HepG2 (cell line): ENCODE measurements at regions not wholly inside any gene's neighbourhood (a gene's known extent, or its start where the extent isn't known, plus 50 kb on each side); places are given as distances from the start of the nearest gene placed in this dataset.

Source experiments
- ATAC-seq: fragments of 200-7000 bp; cut with Tn5 transposase; 3 replicates; pipeline ENCODE4 v1.9.1; 2020; ENCODE audit warnings: mild to moderate bottlenecking, moderate library complexity
- BruUV-seq: library from RNA; stranded (reverse); fragments of 400-500 nt; replicated peaks from 2 replicates; lab custom pipeline; 2021; lab: Mats Ljungman, UMichigan
- CTCF ChIA-PET: fragments of 300-600 bp; formaldehyde crosslinking; extraction: SDS; loops from one replicate; lab custom pipeline; 2021; ENCODE audit warnings: low total read pairs, inconsistent platforms, low intra/inter-chr PET ratio; lab: Yijun Ruan, JAX
- POLR2A ChIA-PET: fragments of 350-600 bp; sonication (Branson Sonifier 250); formaldehyde crosslinking; loops from one replicate; lab custom pipeline; 2020; ENCODE audit warnings: antibody characterized with exemption, inconsistent platforms; lab: Yijun Ruan, JAX
- DNase-seq: peaks from one replicate; pipeline ENCODE4 v3.0.0-alpha.2; 2015; ENCODE audit warnings: low spot score
- FAIRE-seq: peaks from 3 replicates; lab custom pipeline; 2011; peaks lifted over from hg19 to GRCh38; lab: Jason Lieb, UNC
- H2AFZ ChIP-seq: one replicate; pipeline ENCODE4 v1.6.1; 2011; ENCODE audit warnings: low read length, inconsistent platforms
- H3K27ac ChIP-seq: fragments of 300-600 bp; 3 replicates; pipeline ENCODE4 v1.8.0; 2011; ENCODE audit warnings: mixed run types, mild to moderate bottlenecking, mixed read lengths, low read length, inconsistent platforms; ENCODE audit not compliant: insufficient read depth; ENCODE audit errors: extremely low read length
- H3K27me3 ChIP-seq, 2 experiments: fragments of 200-600 bp in 1 of 2; 2 replicates in 1 of 2; 3 replicates in 1 of 2; pipeline versions ENCODE4 v1.6.0 to v1.8.0; 2011; ENCODE audit warnings: low read length in 2 of 2, mild to moderate bottlenecking in 2 of 2, moderate library complexity in 2 of 2, inconsistent platforms in 1 of 2; ENCODE audit not compliant: insufficient read depth in 2 of 2, control insufficient read depth in 1 of 2
- H3K36me3 ChIP-seq, 2 experiments: fragments of 200-600 bp in 1 of 2; replicated peaks in 1 of 2; 2 replicates in 1 of 2; 3 replicates in 1 of 2; pipeline versions ENCODE4 v1.5.1 to v1.8.0; 2011; ENCODE audit warnings: low read length in 2 of 2, inconsistent platforms in 1 of 2; ENCODE audit not compliant: insufficient read depth in 2 of 2, control insufficient read depth in 1 of 2
- H3K4me1 ChIP-seq: 2 replicates; pipeline ENCODE4 v1.5.1; 2012; ENCODE audit warnings: low read length, inconsistent platforms; ENCODE audit not compliant: insufficient read depth
- H3K4me2 ChIP-seq: 2 replicates; pipeline ENCODE4 v1.6.0; 2011; ENCODE audit warnings: low read depth, low read length, inconsistent platforms
- H3K4me3 ChIP-seq, 3 experiments: fragments of 200-600 bp in 1 of 3; sonication (generic), shearing (Covaris generic) in 1 of 3; replicated peaks in 1 of 3; 2 replicates each; pipeline ENCODE4 v1.5.1; 2011 to 2016; ENCODE audit warnings: low read length in 3 of 3, inconsistent platforms in 2 of 3, low read depth in 2 of 3, mild to moderate bottlenecking in 2 of 3, control low read depth in 1 of 3, mixed read lengths in 1 of 3; ENCODE audit not compliant: insufficient read depth in 1 of 3
- H3K79me2 ChIP-seq: one replicate; pipeline ENCODE4 v1.6.1; 2011; ENCODE audit warnings: low read length, inconsistent platforms; ENCODE audit not compliant: insufficient read depth
- H3K9ac ChIP-seq: 2 replicates; pipeline ENCODE4 v1.6.0; 2011; ENCODE audit warnings: mild to moderate bottlenecking, low read depth, low read length, inconsistent platforms; ENCODE audit not compliant: insufficient read depth
- H3K9me3 ChIP-seq: 2 replicates; pipeline ENCODE4 v1.5.1; 2012; ENCODE audit warnings: mild to moderate bottlenecking, low read length
- H4K20me1 ChIP-seq: 2 replicates; pipeline ENCODE4 v1.6.0; 2011; ENCODE audit warnings: inconsistent platforms, mild to moderate bottlenecking, low read length, moderate library complexity; ENCODE audit not compliant: insufficient read depth
- HMG20A ChIP-seq: IDR thresholded peaks from 2 replicates; pipeline ENCODE4 v1.6.1; 2016; ENCODE audit warnings: borderline replicate concordance
- IKZF5 ChIP-seq: IDR thresholded peaks from 2 replicates; pipeline ENCODE4 v1.6.1; 2018; ENCODE audit warnings: missing genetic modification reagents, mild to moderate bottlenecking, missing compliant biosample characterization
- KLF12 ChIP-seq: sonication (generic); formaldehyde crosslinking; IDR thresholded peaks from 2 replicates; pipeline ENCODE4 v1.4.0; 2020; ENCODE audit warnings: missing genetic modification reagents, borderline replicate concordance
- NFE2 ChIP-seq: sonication (generic); formaldehyde crosslinking; IDR thresholded peaks from 2 replicates; pipeline ENCODE4 v1.4.0; 2020; ENCODE audit warnings: missing genetic modification reagents
- PREB ChIP-seq: sonication (generic); formaldehyde crosslinking; IDR thresholded peaks from 2 replicates; pipeline ENCODE4 v1.4.0; 2020; ENCODE audit warnings: missing genetic modification reagents
- SAFB2 ChIP-seq: sonication (generic); formaldehyde crosslinking; IDR thresholded peaks from 2 replicates; pipeline ENCODE4 v1.5.1; 2020; ENCODE audit warnings: missing genetic modification reagents, low read depth, mild to moderate bottlenecking, borderline replicate concordance
- ZNF619 ChIP-seq: sonication (generic); formaldehyde crosslinking; IDR thresholded peaks from 2 replicates; pipeline ENCODE4 v1.4.0; 2020; ENCODE audit warnings: mild to moderate bottlenecking, missing genetic modification reagents
- ZNF674 ChIP-seq: sonication (generic); formaldehyde crosslinking; IDR thresholded peaks from 2 replicates; pipeline ENCODE4 v1.5.0; 2020; ENCODE audit warnings: low read depth, mild to moderate bottlenecking, missing genetic modification reagents
- WGBS: methylation state at CpG from one replicate; pipeline ENCODE4 v1.1.6; 2017; ENCODE audit warnings: low lambda C conversion rate; 5-methylcytosine and 5-hydroxymethylcytosine counted together
- in situ Hi-C: cut with HindIII; loops from 2 replicates; pipeline ENCODE4 v1.10.0; 2017; ENCODE audit warnings: low pct_unique_long_range_greater_than_20kb; ENCODE audit not compliant: extremely low pct_ligation_motif_present
- intact Hi-C: fragments of 100-400 bp; cut with micrococcal nuclease; formaldehyde crosslinking; loops from one replicate; pipeline ENCODE4 v1.10.0; 2022; ENCODE audit not compliant: unreplicated experiment

GRCh38 chr10:83931669-83932068, 207.6 kb upstream of the GHITM start:
- no peaks in the 10 kb centered on the region for H3K79me2 ChIP-seq
- TF ChIP-seq SAFB2 (CRISPR knock-in tag) (no peak), IKZF5 (CRISPR knock-in tag) (no peak), ZNF619 (no peak), HMG20A (CRISPR knock-in tag) (no peak), PREB (CRISPR knock-in tag) (no peak), ZNF674 (no peak), NFE2 (CRISPR knock-in tag) (no peak), KLF12 (CRISPR knock-in tag) (no peak)
- in situ Hi-C loops, result no loop called here
- ChIA-PET POLR2A (no interaction called here), CTCF (no interaction called here)
- H3K9ac ChIP-seq, result no peak overlapping the region
- DNase-seq (no peak), FAIRE-seq (no peak), ATAC-seq (no peak)
- H2AFZ ChIP-seq, result no peak overlapping the region
- intact Hi-C loops, result no loop called here
- no peaks in the 10 kb centered on the region for H3K27me3 ChIP-seq
- no peak overlapping the region for H3K4me2 ChIP-seq
- H3K9me3 ChIP-seq, result no peaks in the 10 kb centered on the region
- no peak overlapping the region for H3K27ac ChIP-seq
- no peak overlapping the region for H3K4me3 ChIP-seq
- no peaks in the 10 kb centered on the region for H3K4me1 ChIP-seq
- BruUV-seq, result no TSS peak
- no CpG with 5 or more reads among the region's 3 CpGs for WGBS
- no peaks in the 10 kb centered on the region for H4K20me1 ChIP-seq
- no peaks in the 10 kb centered on the region for H3K36me3 ChIP-seq
